Gastroesophageal sphincter (tissue), 3 donors: ENCODE measurements at regions not wholly inside any gene's neighbourhood (a gene's known extent, or its start where the extent isn't known, plus 50 kb on each side); places are given as distances from the start of the nearest gene placed in this dataset.

Experiments
- POLR2A ChIP-seq, 2 donors: fragments of 450-650 bp; IDR thresholded peaks; one replicate each; pipeline ENCODE4 v1.6.1; 2017; ENCODE audit warnings: antibody characterized with exemption in 2 of 2, mild to moderate bottlenecking in 2 of 2, moderate library complexity in 1 of 2
- TF ChIP-seq, protein P1 (sequence below), 4 experiments: fragments of 200-600 bp in 2 of 4; fragments of 450-650 bp in 2 of 4; sonication (generic) in 1 of 4; IDR thresholded peaks; one replicate each; pipeline ENCODE4 v1.5.1; 2017 to 2019; ENCODE audit warnings: antibody characterized with exemption in 4 of 4, mild to moderate bottlenecking in 2 of 4, moderate library complexity in 2 of 4

DNA sequence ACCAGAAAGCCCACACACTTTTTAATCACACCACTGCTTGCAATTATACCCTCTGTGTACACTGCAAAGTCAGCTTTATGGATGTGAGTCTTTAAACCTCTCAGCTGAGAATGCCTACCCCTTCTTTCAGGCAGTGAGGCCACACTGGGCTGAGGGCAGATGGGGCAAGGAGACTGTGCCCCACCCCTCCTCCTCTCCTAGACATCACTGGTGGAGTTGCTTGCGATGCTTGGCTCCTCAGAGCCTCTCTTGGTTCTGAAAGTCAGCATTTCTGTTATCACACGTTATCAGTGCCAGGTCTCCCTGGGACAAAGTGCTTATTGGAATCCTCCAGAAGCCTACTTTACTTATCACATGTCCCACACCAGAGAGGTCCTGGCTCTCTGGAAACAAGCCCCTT, 128.2 kb downstream of the ZNF621 start:
- TF ChIP-seq, protein P1, sequence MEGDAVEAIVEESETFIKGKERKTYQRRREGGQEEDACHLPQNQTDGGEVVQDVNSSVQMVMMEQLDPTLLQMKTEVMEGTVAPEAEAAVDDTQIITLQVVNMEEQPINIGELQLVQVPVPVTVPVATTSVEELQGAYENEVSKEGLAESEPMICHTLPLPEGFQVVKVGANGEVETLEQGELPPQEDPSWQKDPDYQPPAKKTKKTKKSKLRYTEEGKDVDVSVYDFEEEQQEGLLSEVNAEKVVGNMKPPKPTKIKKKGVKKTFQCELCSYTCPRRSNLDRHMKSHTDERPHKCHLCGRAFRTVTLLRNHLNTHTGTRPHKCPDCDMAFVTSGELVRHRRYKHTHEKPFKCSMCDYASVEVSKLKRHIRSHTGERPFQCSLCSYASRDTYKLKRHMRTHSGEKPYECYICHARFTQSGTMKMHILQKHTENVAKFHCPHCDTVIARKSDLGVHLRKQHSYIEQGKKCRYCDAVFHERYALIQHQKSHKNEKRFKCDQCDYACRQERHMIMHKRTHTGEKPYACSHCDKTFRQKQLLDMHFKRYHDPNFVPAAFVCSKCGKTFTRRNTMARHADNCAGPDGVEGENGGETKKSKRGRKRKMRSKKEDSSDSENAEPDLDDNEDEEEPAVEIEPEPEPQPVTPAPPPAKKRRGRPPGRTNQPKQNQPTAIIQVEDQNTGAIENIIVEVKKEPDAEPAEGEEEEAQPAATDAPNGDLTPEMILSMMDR (IDR thresholded peaks at IDR 0.05): no peak
- no peak for TF ChIP-seq POLR2A (IDR thresholded peaks at IDR 0.05)
